GM12892 (cell line): ENCODE measurements at regions not wholly inside any gene's neighbourhood (a gene's known extent, or its start where the extent isn't known, plus 50 kb on each side); places are given as distances from the start of the nearest gene placed in this dataset.

Experiments
- DNase-seq: peaks from one replicate; pipeline ENCODE4 v3.0.0; 2011; ENCODE audit not compliant: insufficient read length
- FAIRE-seq: peaks from 2 replicates; lab custom pipeline; 2011; peaks lifted over from hg19 to GRCh38; lab: Jason Lieb, UNC
- POLR2A ChIP-seq: IDR thresholded peaks from 2 replicates; pipeline ENCODE4 v1.6.1; 2011; ENCODE audit warnings: low read depth, low read length, control low read depth
- POLR2AphosphoS5 ChIP-seq: IDR thresholded peaks from 2 replicates; pipeline ENCODE4 v1.6.1; 2011; ENCODE audit warnings: low read depth, low read length, control low read depth
- TAF1 ChIP-seq: IDR thresholded peaks from 2 replicates; pipeline ENCODE4 v1.6.1; 2011; ENCODE audit warnings: low read depth, mild to moderate bottlenecking, control low read depth, low read length, borderline replicate concordance

DNA sequence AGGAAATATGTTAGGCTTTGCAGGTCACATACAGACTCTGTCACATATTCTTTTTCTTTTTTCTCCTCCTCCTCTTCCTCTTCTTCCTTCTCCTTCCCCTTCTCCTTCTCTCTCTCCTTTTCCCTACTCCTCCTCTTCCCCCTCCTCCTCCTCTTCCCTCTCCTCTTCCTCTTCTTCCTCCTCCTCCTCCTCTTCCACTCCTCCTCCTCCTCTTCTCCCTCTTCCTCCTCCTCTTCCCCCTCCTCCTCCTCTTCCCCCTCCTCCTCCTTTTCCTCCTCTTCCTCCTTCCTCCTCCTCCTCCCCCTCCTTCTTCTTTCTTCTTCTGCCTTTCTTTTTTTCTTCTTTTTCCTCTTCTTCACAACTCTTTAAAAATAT is 159.8 kb downstream of the KIF20B start:
- FAIRE-seq = no peak

GRCh38 chr10:89861584-89862301 is 160.4 kb downstream of the KIF20B start:
- no peak for DNase-seq
- TF ChIP-seq POLR2A (no peak), POLR2AphosphoS5 (no peak), TAF1 (no peak)

More for the DNA sequence above, 159.8 kb downstream of the KIF20B start:
- DNase-seq = no peak
- TF ChIP-seq TAF1 (no peak), POLR2A (no peak), POLR2AphosphoS5 (no peak)

GRCh38 chr10:89867964-89868363 is 166.6 kb downstream of the KIF20B start:
- FAIRE-seq (no peak), DNase-seq (no peak)
- no peak for TF ChIP-seq POLR2A
- no peak for TF ChIP-seq TAF1
- TF ChIP-seq POLR2AphosphoS5 = no peak

More at GRCh38 chr10:89861584-89862301, 160.4 kb downstream of the KIF20B start:
- no peak for FAIRE-seq

GRCh38 chr10:89869180-89869579 is 167.8 kb downstream of the KIF20B start:
- DNase-seq (no peak), FAIRE-seq (no peak)
- TF ChIP-seq POLR2A = no peak
- TF ChIP-seq TAF1 = no peak
- no peak for TF ChIP-seq POLR2AphosphoS5

DNA sequence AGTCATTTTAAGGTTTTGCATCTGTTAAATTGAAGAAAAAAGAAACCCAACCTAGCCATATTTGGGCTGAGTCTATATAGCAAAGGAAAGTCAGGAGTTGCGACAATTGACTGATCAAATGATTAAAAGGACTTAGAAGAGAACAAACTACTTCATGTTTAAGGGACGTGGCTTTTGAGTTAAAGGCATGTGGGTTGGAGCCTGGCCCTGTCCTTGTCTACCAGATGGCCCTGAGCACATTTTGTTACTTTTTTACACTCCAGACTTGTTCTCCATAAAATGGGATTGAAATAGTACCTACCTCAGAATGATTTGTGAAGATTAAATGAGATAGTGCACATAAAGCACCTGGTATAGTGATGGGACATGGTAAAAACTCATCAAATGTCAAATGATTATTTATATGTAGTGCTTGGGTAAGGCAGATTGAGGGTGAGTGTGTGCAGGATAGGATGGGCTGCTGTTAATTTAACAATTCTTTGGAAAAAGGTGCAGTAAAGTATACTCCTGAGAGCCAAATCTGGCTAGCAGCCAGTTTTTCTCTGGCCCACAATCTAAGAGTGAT is 168.3 kb downstream of the KIF20B start:
- FAIRE-seq (no peak), DNase-seq (no peak)
- no peak for TF ChIP-seq POLR2A
- TF ChIP-seq TAF1 = no peak
- TF ChIP-seq POLR2AphosphoS5 = no peak

GRCh38 chr10:89870936-89871335 is 169.5 kb downstream of the KIF20B start:
- DNase-seq = no peak
- TF ChIP-seq POLR2A (no peak), TAF1 (no peak)
- FAIRE-seq = no peak

- DNase-seq (no peak), FAIRE-seq (peak; percentile 83)
- TF ChIP-seq POLR2AphosphoS5 (no peak), POLR2A (no peak), TAF1 (no peak)
Observed at GRCh38 chr10:89873055-89873454, 171.7 kb downstream of the KIF20B start.

- FAIRE-seq (no peak), DNase-seq (no peak)
- no peak for TF ChIP-seq TAF1
- no peak for TF ChIP-seq POLR2AphosphoS5
- TF ChIP-seq POLR2A = no peak
Observed at GRCh38 chr10:89875557-89875956, 174.2 kb downstream of the KIF20B start.

- no peak for DNase-seq
- no peak for FAIRE-seq
- TF ChIP-seq TAF1 = no peak
- no peak for TF ChIP-seq POLR2A
- no peak for TF ChIP-seq POLR2AphosphoS5
Observed at GRCh38 chr10:89879121-89879520, 177.7 kb downstream of the KIF20B start.

GRCh38 chr10:89887406-89887805 is 186.0 kb downstream of the KIF20B start:
- DNase-seq (no peak), FAIRE-seq (no peak)
- TF ChIP-seq POLR2A = no peak
- TF ChIP-seq POLR2AphosphoS5 = no peak
- no peak for TF ChIP-seq TAF1

DNA sequence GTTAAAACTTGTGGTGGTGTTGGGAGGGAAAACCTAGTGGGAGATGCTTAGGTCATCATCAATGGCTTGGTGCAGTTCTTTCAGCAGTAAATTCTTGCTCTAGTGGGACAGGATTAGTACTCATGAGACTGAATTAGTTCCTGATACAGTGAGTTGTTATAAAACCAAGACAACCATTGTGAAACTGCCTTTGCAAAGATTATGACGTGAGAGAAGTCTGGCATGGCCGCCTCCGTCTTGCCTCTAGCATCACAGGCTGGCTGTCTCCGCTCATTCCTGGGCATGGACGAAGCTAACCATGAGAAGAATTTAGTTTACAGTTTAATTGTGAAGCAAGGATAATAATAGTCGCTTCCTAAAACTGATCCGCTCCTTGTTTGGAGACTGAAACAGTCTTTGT is 186.4 kb downstream of the KIF20B start:
- DNase-seq = no peak
- peak; percentile 80 for FAIRE-seq
- TF ChIP-seq POLR2A (no peak), TAF1 (no peak), POLR2AphosphoS5 (no peak)

- TF ChIP-seq POLR2AphosphoS5 (no peak), POLR2A (no peak), TAF1 (no peak)
- DNase-seq (no peak), FAIRE-seq (peak; percentile 30)
Observed at GRCh38 chr10:89888321-89889070, 187.1 kb downstream of the KIF20B start.
